ENCODE measurements at regions not wholly inside any gene's neighbourhood (a gene's known extent, or its start where the extent isn't known, plus 50 kb on each side); places are given as distances from the start of the nearest gene placed in this dataset.

DNA sequence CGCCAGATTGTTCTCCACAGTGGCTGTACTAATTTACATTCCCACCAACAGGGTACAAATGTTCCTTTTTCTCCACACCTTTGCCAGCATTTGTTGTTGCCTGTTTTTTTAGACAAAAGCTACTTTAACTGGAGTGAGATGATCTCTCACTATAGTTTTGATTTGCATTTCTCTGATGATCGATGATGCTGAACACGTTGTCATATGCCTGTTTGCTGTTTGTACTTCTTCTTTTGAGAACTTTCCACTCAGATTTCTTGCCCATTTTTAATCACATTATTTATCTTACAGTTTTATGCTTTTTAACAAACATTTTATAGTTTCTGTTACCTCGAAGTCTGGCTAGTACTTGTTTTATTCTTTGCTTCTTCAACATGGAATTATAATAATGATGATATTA lies 643.7 kb upstream of the ALCAM start:
- TF ChIP-seq, protein P1, sequence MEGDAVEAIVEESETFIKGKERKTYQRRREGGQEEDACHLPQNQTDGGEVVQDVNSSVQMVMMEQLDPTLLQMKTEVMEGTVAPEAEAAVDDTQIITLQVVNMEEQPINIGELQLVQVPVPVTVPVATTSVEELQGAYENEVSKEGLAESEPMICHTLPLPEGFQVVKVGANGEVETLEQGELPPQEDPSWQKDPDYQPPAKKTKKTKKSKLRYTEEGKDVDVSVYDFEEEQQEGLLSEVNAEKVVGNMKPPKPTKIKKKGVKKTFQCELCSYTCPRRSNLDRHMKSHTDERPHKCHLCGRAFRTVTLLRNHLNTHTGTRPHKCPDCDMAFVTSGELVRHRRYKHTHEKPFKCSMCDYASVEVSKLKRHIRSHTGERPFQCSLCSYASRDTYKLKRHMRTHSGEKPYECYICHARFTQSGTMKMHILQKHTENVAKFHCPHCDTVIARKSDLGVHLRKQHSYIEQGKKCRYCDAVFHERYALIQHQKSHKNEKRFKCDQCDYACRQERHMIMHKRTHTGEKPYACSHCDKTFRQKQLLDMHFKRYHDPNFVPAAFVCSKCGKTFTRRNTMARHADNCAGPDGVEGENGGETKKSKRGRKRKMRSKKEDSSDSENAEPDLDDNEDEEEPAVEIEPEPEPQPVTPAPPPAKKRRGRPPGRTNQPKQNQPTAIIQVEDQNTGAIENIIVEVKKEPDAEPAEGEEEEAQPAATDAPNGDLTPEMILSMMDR (IDR thresholded peaks at IDR 0.05), result no peak
- TF ChIP-seq POLR2A (IDR thresholded peaks at IDR 0.05), result no peak
